GM10266 (cell line): ENCODE measurements at regions not wholly inside any gene's neighbourhood (a gene's known extent, or its start where the extent isn't known, plus 50 kb on each side); places are given as distances from the start of the nearest gene placed in this dataset.

Experiments used
- DNase-seq: peaks from one replicate; pipeline ENCODE4 v3.0.0; 2012; ENCODE audit errors: extremely low spot score
- TF ChIP-seq, protein P1 (sequence below): IDR thresholded peaks from 2 replicates; pipeline ENCODE4 v1.5.1; 2012; ENCODE audit warnings: mild to moderate bottlenecking, low read depth; ENCODE audit not compliant: control insufficient read depth, insufficient read depth; ENCODE audit errors: missing control alignments

DNA sequence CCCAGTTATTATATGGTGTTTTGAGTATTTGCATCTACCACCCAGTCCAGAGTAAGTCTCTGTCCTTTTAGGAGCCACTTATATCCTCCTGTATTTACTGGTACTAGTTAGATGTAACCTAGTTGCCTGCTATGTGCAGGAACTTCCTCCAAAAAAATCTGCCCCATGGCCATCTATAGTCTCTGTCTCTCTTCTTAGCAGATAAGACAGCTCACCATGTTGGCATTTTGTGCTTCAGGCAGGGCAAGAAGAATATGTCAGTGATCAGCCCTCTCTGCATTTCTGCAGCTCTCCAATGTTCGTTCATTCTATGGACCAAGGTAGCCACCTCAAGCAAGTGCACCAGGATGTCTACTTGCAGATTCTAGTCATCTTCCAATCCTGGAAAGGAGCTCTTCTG lies 446.5 kb downstream of the TLE1 start:
- TF ChIP-seq, protein P1, sequence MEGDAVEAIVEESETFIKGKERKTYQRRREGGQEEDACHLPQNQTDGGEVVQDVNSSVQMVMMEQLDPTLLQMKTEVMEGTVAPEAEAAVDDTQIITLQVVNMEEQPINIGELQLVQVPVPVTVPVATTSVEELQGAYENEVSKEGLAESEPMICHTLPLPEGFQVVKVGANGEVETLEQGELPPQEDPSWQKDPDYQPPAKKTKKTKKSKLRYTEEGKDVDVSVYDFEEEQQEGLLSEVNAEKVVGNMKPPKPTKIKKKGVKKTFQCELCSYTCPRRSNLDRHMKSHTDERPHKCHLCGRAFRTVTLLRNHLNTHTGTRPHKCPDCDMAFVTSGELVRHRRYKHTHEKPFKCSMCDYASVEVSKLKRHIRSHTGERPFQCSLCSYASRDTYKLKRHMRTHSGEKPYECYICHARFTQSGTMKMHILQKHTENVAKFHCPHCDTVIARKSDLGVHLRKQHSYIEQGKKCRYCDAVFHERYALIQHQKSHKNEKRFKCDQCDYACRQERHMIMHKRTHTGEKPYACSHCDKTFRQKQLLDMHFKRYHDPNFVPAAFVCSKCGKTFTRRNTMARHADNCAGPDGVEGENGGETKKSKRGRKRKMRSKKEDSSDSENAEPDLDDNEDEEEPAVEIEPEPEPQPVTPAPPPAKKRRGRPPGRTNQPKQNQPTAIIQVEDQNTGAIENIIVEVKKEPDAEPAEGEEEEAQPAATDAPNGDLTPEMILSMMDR = no peak
- DNase-seq = no peak

DNA sequence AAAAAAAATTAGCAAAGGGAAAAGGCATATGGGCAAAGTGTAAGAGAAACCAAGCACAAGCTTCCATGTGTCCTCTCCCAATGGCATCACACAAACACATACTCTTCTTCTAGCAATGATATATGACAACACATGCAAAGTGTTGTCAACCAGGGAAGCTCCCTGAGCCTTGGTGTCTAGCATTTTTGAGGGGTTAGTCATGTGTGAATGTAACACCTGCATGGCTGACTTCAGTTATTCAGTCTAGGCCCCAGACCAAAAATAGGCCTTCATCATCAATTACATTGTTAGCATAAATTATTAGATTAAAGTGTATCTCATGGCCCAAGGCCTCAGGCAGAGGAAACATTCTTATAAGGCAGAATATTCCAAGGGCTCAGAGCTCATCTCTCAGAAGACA lies 450.0 kb downstream of the TLE1 start:
- TF ChIP-seq, protein P1 = no peak
- DNase-seq = no peak

DNA sequence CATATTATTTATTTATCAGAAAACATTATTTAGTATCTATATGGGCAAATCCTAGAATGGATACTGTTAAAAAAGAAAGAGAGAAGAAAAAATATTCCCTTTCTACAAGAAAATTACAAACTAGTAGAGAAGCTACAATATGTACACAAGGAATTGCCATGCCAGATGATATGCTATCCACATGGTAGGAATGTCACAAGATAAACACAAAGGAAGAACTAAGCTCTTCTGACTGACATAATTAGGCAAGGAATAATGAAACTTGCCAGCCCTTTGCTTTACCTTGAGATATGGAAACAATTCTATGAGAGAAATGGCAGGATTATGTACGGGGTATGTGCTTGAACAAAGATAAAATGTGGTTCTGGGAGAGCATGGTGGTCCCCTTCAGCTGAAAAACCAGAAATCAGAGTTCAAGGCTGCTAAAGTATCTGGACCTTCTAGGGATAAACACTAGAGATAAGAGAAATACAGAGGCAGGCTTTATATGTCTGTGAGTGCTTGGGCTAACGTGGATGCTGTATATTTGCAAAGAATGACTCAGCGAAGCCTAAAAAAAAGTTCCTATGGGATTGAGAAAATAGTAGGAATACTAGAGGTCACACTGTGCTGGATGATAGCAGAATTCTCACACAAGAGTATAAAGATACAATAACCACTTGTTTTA lies 451.6 kb downstream of the TLE1 start:
- DNase-seq = no peak
- TF ChIP-seq, protein P1 = no peak

DNA sequence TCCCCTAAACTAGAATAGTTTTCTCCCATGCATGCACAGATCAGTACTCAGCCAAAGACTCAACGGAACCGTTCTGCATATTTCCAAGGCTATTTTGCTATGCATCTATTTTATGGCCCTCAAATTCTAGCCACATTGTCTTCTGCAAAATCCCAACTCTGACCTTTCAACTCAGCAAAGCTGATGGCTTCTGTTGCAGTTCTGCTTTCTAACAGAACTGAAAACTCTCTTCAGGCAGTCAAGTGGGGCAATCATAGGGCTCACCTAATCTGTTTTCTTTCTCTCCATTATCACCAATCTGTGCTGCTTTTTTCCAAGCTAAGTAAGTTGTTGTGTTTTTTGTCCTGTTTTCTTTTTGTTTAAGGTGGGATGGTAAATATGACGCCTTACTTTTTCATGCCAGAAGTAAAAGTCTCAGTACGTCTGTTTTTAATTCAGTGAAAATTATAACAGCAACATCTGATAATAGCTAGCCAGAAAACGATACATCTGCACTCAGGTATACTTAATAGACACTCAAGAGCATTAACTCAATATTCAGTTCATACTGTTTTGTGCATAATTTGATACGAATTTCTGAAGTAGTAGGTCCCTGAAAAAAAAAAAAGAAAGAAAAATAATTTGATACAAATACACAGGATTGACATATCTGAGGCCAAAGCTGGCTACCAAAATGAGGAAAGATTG lies 454.3 kb downstream of the TLE1 start:
- DNase-seq = no peak
- TF ChIP-seq, protein P1 = no peak

DNA sequence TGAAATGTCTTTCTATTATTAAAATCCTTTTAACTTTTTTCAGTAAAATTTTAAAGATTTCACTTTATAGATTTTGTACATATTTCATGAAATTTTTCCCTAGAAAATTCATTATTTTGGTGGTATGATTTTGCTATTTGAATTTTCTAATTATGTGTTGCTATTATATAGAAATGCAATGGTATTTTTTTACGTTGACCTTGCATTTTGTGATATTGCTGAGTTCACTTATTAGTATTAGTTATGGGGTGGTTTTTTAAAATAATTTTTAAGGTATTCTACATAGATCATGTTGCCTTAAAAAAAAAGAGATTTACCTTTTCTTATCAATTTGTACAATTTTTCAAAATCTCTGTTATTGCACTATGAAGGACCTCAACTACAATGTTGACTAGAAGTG lies 458.3 kb downstream of the TLE1 start:
- TF ChIP-seq, protein P1 = no peak
- DNase-seq = no peak

DNA sequence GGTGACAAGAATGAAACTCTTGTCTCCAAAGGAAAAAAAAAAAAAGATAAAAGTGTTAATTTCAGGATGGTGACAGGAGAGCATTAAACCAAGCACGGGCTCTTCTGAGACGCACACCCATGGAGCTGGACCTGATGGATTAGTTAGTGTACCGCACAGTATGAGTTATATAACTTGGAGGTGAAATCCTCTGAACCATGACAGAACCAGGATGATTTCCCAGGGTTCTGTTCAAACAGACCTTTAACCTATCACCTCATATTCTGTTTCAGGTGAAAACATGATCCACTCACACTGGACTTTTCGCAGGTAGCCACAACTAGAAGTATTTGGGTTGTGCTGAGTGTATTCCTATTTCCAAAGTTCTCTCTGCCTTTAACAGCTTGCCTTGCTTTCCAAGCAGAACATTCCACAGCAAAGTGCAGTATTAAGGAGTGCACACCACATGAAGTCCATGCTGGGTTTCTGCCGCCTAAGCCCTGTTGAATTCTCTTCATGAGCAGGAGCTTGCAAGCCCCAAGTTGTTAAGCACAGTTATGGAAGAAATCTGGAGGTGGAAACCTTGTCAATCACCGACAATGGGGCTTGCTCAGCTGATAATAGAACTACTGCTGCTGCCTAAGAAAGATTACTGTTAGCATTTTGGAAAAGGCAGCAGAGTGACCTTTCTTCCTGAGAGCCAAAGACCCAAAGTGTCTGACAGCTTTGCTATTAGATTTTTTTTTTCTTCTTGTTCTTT lies 461.7 kb downstream of the TLE1 start:
- TF ChIP-seq, protein P1 = no peak
- no peak for DNase-seq

DNA sequence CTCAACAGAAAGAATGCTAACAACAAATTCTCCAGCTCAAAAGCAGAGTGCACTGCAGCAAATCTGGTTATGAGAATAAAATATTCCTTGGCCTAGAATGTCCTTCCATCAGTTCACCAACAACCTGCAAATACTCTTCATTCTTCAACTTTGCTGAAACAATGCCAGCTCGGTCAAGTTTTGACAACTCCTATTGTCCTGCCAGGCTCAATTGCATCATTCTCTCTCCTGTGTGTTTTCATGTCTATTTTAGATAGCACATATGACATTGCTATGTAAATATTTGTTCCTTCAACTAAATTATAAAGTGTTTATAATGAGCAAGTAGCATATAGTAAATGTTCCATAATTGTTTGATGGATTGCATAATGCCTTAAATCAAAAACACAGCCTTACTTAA lies 463.8 kb downstream of the TLE1 start:
- DNase-seq = no peak
- TF ChIP-seq, protein P1 = no peak
